PFSK-1 (cell line): ENCODE measurements at regions not wholly inside any gene's neighbourhood (a gene's known extent, or its start where the extent isn't known, plus 50 kb on each side); places are given as distances from the start of the nearest gene placed in this dataset.

Source experiments
- FOXP2 ChIP-seq: optimal IDR thresholded peaks from 2 replicates; pipeline ENCODE3; 2011; ENCODE audit warnings: borderline replicate concordance, control low read depth, inconsistent platforms; ENCODE audit not compliant: insufficient read depth; ENCODE audit errors: extremely low read length, extremely low read depth
- POLR2AphosphoS5 ChIP-seq: IDR thresholded peaks from 2 replicates; pipeline ENCODE4 v1.6.1; 2012; ENCODE audit warnings: low read depth, mild to moderate bottlenecking, control low read depth, low read length, moderate library complexity
- REST ChIP-seq, 2 experiments: IDR thresholded peaks; 2 replicates each; pipeline versions ENCODE4 v1.6.1 to v1.8.0; 2011 to 2012; ENCODE audit warnings: low read depth in 2 of 2, low read length in 2 of 2, control low read depth in 1 of 2, inconsistent platforms in 1 of 2, mild to moderate bottlenecking in 1 of 2, moderate library complexity in 1 of 2; ENCODE audit not compliant: insufficient read depth in 1 of 2
- SIN3A ChIP-seq: IDR thresholded peaks from 2 replicates; pipeline ENCODE4 v1.6.1; 2012; ENCODE audit warnings: mild to moderate bottlenecking, low read length, moderate library complexity, borderline replicate concordance; ENCODE audit not compliant: insufficient read depth
- TAF1 ChIP-seq: IDR thresholded peaks from 2 replicates; pipeline ENCODE4 v1.6.1; 2012; ENCODE audit warnings: low read length, control low read depth, borderline replicate concordance; ENCODE audit not compliant: insufficient read depth

GRCh38 chr6:147065786-147066185 is 138.4 kb upstream of the STXBP5 start:
- TF ChIP-seq POLR2AphosphoS5 (no peak), REST (IDR thresholded peaks at IDR 0.05; ENCODE audit: insufficient read depth in 1 of 2, low read depth in 2 of 2, low read length in 2 of 2) (no peak), FOXP2 (no peak), SIN3A (no peak), TAF1 (no peak)

- TF ChIP-seq REST (IDR thresholded peaks at IDR 0.05; ENCODE audit: insufficient read depth in 1 of 2, low read depth in 2 of 2, low read length in 2 of 2) (no peak), TAF1 (no peak), POLR2AphosphoS5 (no peak), SIN3A (no peak), FOXP2 (no peak)
These were observed 137.0 kb upstream of the STXBP5 start for GRCh38 chr6:147067184-147067583.

- TF ChIP-seq POLR2AphosphoS5 (no peak), SIN3A (no peak), TAF1 (no peak), REST (IDR thresholded peaks at IDR 0.05; ENCODE audit: insufficient read depth in 1 of 2, low read depth in 2 of 2, low read length in 2 of 2) (no peak), FOXP2 (no peak)
These were observed 132.4 kb upstream of the STXBP5 start for GRCh38 chr6:147071776-147072175.

GRCh38 chr6:147075381-147075780 is 128.8 kb upstream of the STXBP5 start:
- TF ChIP-seq SIN3A (no peak), FOXP2 (no peak), POLR2AphosphoS5 (no peak), REST (IDR thresholded peaks at IDR 0.05; ENCODE audit: insufficient read depth in 1 of 2, low read depth in 2 of 2, low read length in 2 of 2) (no peak), TAF1 (no peak)

- no peak for TF ChIP-seq POLR2AphosphoS5
- no peak for TF ChIP-seq SIN3A
- no peak for TF ChIP-seq REST (IDR thresholded peaks at IDR 0.05; ENCODE audit: insufficient read depth in 1 of 2, low read depth in 2 of 2, low read length in 2 of 2)
- no peak for TF ChIP-seq TAF1
- TF ChIP-seq FOXP2 = no peak
These were observed 127.0 kb upstream of the STXBP5 start for GRCh38 chr6:147077251-147077650.
